GM12873 (cell line): ENCODE measurements at regions not wholly inside any gene's neighbourhood (a gene's known extent, or its start where the extent isn't known, plus 50 kb on each side); places are given as distances from the start of the nearest gene placed in this dataset.

Source experiments
- TF ChIP-seq, protein P1 (sequence below): IDR thresholded peaks from 2 replicates; pipeline ENCODE4 v1.5.1; 2012; ENCODE audit warnings: low read depth, mild to moderate bottlenecking, moderate library complexity, low read length, control low read depth; ENCODE audit not compliant: insufficient read depth; ENCODE audit errors: missing control alignments

DNA sequence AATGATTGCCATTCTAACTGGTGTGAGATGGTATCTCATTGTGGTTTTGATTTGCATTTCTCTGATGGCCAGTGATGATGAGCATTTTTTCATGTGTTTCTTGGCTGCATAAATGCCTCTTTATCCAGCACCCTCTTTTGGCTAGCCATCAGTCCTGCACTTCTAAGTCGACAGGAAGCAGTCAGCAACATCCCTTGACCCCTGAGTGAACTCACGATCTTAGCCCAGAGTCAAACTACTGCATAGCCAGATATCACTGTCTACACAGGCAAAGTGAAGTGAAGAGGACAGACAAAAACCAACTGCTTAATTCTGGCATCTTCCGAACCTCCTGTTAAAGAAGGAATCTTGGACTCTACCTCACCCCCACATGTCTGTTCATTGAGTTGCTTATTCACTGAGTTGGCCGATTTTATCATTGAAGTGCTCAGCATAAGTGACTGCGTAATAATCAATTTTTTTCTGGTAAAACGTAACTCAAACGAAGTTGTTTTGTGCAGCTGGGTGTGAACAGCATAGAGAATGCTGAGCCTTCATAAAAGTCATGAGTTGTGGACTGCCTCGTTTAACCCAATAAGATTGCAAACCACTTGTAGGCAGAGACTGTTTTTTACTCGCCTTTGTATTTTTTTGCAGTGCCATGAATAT is 304.2 kb downstream of the COG6 start:
- TF ChIP-seq, protein P1, sequence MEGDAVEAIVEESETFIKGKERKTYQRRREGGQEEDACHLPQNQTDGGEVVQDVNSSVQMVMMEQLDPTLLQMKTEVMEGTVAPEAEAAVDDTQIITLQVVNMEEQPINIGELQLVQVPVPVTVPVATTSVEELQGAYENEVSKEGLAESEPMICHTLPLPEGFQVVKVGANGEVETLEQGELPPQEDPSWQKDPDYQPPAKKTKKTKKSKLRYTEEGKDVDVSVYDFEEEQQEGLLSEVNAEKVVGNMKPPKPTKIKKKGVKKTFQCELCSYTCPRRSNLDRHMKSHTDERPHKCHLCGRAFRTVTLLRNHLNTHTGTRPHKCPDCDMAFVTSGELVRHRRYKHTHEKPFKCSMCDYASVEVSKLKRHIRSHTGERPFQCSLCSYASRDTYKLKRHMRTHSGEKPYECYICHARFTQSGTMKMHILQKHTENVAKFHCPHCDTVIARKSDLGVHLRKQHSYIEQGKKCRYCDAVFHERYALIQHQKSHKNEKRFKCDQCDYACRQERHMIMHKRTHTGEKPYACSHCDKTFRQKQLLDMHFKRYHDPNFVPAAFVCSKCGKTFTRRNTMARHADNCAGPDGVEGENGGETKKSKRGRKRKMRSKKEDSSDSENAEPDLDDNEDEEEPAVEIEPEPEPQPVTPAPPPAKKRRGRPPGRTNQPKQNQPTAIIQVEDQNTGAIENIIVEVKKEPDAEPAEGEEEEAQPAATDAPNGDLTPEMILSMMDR, result no peak

- TF ChIP-seq, protein P1, result no peak
Observed at GRCh38 chr13:39960191-39960590, 304.7 kb downstream of the COG6 start.

DNA sequence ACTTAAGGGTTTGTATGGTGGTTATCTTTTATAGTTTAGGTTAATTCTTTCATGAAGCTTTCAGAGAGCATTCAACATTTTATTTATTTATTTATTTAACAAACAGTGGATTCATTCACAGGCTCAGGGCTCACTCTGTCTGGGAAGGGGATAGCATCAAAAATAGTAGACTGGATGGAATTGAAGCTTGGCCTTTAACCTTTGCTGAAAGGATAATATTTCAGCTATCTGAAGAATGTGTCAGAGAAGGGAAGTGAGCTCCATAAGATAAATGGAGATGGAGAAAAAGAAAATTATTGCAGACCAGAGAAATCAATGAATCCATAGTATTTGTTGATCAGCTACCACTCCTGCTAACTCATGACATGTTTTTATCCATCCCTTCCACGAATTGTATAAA is 305.6 kb downstream of the COG6 start:
- TF ChIP-seq, protein P1, result no peak

- TF ChIP-seq, protein P1, result no peak
Observed at GRCh38 chr13:39963612-39964011, 308.1 kb downstream of the COG6 start.

GRCh38 chr13:39965309-39965708 is 309.8 kb downstream of the COG6 start:
- TF ChIP-seq, protein P1, result no peak

DNA sequence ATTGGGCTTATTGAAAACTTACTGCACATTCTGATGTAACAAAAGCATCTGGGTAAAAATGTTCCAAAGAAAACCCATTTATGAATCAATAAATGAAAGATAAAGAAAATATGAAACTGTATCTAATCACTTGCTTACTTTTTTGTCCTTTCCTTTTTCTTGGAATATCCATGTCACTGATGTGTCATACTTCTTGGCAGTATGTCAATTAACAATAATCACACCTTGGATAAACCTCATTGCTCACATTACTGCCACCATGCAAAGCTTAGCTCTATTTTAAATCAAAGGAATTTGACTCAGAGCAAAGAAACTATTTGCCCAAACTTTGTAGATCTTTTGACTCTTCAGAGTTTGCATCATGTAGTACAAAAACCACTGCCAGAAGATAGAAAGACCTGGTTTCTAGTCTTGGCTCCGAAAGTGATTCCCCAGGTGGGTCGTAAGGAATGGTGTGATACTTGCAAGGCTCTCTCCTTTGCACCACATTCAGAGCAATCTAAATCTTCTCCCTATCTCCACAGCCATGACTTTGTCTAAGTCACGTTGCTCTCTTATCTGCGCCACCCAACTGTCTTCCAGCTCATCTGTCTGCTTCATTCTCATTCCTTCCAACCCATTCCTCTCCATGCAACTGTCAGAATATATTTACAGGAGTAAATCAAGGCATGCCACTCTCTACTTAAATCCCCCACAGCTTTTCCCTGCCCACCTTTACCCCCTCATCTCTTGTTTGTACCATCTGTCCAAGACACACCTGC is 311.9 kb downstream of the COG6 start:
- TF ChIP-seq, protein P1, result no peak

DNA sequence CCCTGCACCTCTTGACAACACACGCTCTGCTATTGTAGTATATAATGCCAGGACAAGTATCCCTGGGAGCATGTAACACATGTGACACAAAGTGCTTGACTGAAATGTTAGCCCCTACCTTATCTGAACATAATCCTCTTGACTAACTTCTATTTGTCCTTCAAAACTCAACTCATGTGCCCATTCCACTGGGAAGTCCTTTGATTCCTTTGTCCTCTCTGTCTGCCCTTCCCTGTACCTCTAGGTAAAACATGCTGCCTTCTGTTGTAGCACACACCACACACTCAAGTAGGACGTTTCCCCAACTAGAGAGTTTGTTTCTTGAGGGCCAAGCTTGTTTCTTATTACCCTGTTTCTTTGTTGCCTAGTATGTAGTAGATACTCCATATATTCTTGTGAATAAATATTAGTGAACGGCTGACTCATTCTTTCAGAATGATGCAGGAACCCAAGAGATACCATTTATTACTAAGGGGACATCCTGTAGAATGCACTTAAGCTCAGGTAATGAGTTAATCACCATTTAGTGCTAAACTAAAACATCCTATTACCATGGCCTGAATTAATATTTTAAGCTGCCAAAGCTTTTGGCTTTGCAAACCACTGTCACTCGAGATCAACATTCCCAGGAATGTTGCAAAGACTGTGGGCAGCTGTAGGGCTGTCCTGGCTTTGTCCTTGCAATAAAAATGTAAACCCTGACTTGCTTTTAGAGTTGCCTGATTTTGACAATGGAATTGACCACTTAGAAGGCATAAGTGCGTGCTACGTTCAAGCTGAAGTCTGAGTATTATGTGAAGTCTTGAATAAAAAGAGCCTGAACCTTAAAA is 313.4 kb downstream of the COG6 start:
- TF ChIP-seq, protein P1, result no peak
